CD4-positive, alpha-beta T cell treated with Interleukin-10 for 1 hour (primary cell): ENCODE measurements at regions not wholly inside any gene's neighbourhood (a gene's known extent, or its start where the extent isn't known, plus 50 kb on each side); places are given as distances from the start of the nearest gene placed in this dataset.
"Not testable (repeated sequence)": the region's sequence is repeated elsewhere in the genome, so short reads cannot be mapped to it uniquely, and the experiment has no call there.

ENCODE experiments used
- DNase-seq: peaks from one replicate; pipeline ENCODE4 v3.0.0-alpha.2; 2020

GRCh38 chr1:184184614-184185013, 133.1 kb downstream of the TSEN15 start:
- DNase-seq = not testable (repeated sequence)

GRCh38 chr1:184185347-184185746, 133.8 kb downstream of the TSEN15 start:
- DNase-seq = no peak

- no peak for DNase-seq
Observed at GRCh38 chr1:184186167-184186566, 134.6 kb downstream of the TSEN15 start.

- DNase-seq = no peak
Observed at GRCh38 chr1:184187097-184187496, 135.6 kb downstream of the TSEN15 start.

- no peak for DNase-seq
Observed at GRCh38 chr1:184188037-184188436, 136.5 kb downstream of the TSEN15 start.

- DNase-seq = no peak
Observed at GRCh38 chr1:184189361-184189760, 137.8 kb downstream of the TSEN15 start.

- DNase-seq = no peak
Observed at GRCh38 chr1:184190616-184191015, 139.1 kb downstream of the TSEN15 start.

- DNase-seq = no peak
Observed at GRCh38 chr1:184191181-184191621, 139.7 kb downstream of the TSEN15 start.

- DNase-seq = no peak
Observed at GRCh38 chr1:184192796-184193195, 141.3 kb downstream of the TSEN15 start.

GRCh38 chr1:184193451-184193850, 141.9 kb downstream of the TSEN15 start:
- no peak for DNase-seq

GRCh38 chr1:184194236-184194635, 142.7 kb downstream of the TSEN15 start:
- DNase-seq = no peak

GRCh38 chr1:184195722-184196121, 144.2 kb downstream of the TSEN15 start:
- DNase-seq = not testable (repeated sequence)

- no peak for DNase-seq
Observed at GRCh38 chr1:184197831-184198230, 146.3 kb downstream of the TSEN15 start.

GRCh38 chr1:184199036-184199435, 147.5 kb downstream of the TSEN15 start:
- DNase-seq = no peak

GRCh38 chr1:184199438-184200085, 148.0 kb downstream of the TSEN15 start:
- DNase-seq = no peak

GRCh38 chr1:184208622-184209021, 157.1 kb downstream of the TSEN15 start:
- no peak for DNase-seq

- no peak for DNase-seq
Observed at GRCh38 chr1:184210031-184210430, 158.5 kb downstream of the TSEN15 start.

GRCh38 chr1:184210862-184211261, 159.3 kb downstream of the TSEN15 start:
- no peak for DNase-seq

- no peak for DNase-seq
Observed at GRCh38 chr1:184212649-184213314, 161.3 kb downstream of the TSEN15 start.

- DNase-seq = no peak
Observed at GRCh38 chr1:184214128-184214527, 162.6 kb downstream of the TSEN15 start.

GRCh38 chr1:184215274-184215925, 163.9 kb downstream of the TSEN15 start:
- no peak for DNase-seq

GRCh38 chr1:184218458-184219075, 167.0 kb downstream of the TSEN15 start:
- no peak for DNase-seq

- no peak for DNase-seq
Observed at GRCh38 chr1:184219414-184219813, 167.4 kb upstream of the C1orf21 start.

GRCh38 chr1:184219883-184220282, 166.9 kb upstream of the C1orf21 start:
- DNase-seq = no peak
